K562 (cell line): ENCODE measurements at regions not wholly inside any gene's neighbourhood (a gene's known extent, or its start where the extent isn't known, plus 50 kb on each side); places are given as distances from the start of the nearest gene placed in this dataset.

Experiments
- ATAC-seq: fragments of 200-7000 bp; cut with Tn5 transposase; 3 replicates; pipeline ENCODE4 v1.9.1; 2020; ENCODE audit warnings: moderate library complexity
- BruUV-seq: library from RNA; stranded (reverse); fragments of 400-500 nt; replicated peaks from 2 replicates; lab custom pipeline; 2021; lab: Mats Ljungman, UMichigan
- CTCF ChIA-PET: fragments of 300-600 bp; formaldehyde crosslinking; extraction: SDS; loops from one replicate; lab custom pipeline; 2021; ENCODE audit warnings: low intra/inter-chr PET ratio; lab: Yijun Ruan, JAX
- POLR2A ChIA-PET: fragments of 300-600, 350-650 bp; sonication (Branson Sonifier 250); formaldehyde crosslinking; extraction: SDS; loops from one replicate; lab custom pipeline; 2021; ENCODE audit warnings: antibody characterized with exemption, inconsistent platforms; lab: Yijun Ruan, JAX
- DNase-seq, 4 experiments: peaks; one replicate each; pipeline versions ENCODE4 v3.0.0 to v3.0.0-alpha.2; 2011 to 2018; ENCODE audit warnings: low spot score in 3 of 4, mixed read lengths in 3 of 4; ENCODE audit errors: extremely low read depth in 1 of 4
- FAIRE-seq: peaks from 2 replicates; lab custom pipeline; 2011; peaks lifted over from hg19 to GRCh38; lab: Jason Lieb, UNC
- H2AFZ ChIP-seq: 2 replicates; pipeline ENCODE4 v1.6.0; 2011; ENCODE audit warnings: low read depth, low read length, control low read depth, inconsistent platforms
- H3K27ac ChIP-seq: fragments of 200-600 bp; 3 replicates; pipeline ENCODE4 v1.8.0; 2011; ENCODE audit warnings: low read depth, mild to moderate bottlenecking, control low read depth, inconsistent platforms, low read length, moderate library complexity, mixed read lengths; ENCODE audit errors: extremely low read depth
- H3K27me3 ChIP-seq, 2 experiments: fragments of 300-600 bp in 1 of 2; 2 replicates in 1 of 2; 3 replicates in 1 of 2; pipeline versions ENCODE4 v1.6.0 to v1.8.0; 2011; ENCODE audit warnings: inconsistent platforms in 2 of 2, low read length in 2 of 2, mild to moderate bottlenecking in 1 of 2, mixed read lengths in 1 of 2, moderate library complexity in 1 of 2; ENCODE audit not compliant: control insufficient read depth in 2 of 2, insufficient read depth in 2 of 2
- H3K36me3 ChIP-seq: fragments of 300-600 bp; 3 replicates; pipeline ENCODE4 v1.8.0; 2011; ENCODE audit warnings: mild to moderate bottlenecking, low read length, inconsistent platforms; ENCODE audit not compliant: control insufficient read depth, insufficient read depth
- H3K4me1 ChIP-seq, 2 experiments: fragments of 200-600 bp in 1 of 2; replicated peaks in 1 of 2; 2 replicates in 1 of 2; 3 replicates in 1 of 2; pipeline versions ENCODE4 v1.5.1 to v1.8.0; 2011; ENCODE audit warnings: inconsistent platforms in 2 of 2, low read length in 2 of 2, mild to moderate bottlenecking in 1 of 2, mixed read lengths in 1 of 2, moderate library complexity in 1 of 2; ENCODE audit not compliant: control insufficient read depth in 2 of 2, insufficient read depth in 2 of 2
- H3K4me2 ChIP-seq: 2 replicates; pipeline ENCODE4 v1.6.1; 2011; ENCODE audit warnings: low read length, control low read depth, inconsistent platforms, mixed read lengths; ENCODE audit not compliant: insufficient read depth
- H3K4me3 ChIP-seq: fragments of 200-600 bp; sonication (generic), shearing (Covaris generic); 2 replicates; pipeline ENCODE4 v1.5.1; 2016; ENCODE audit warnings: control low read depth, inconsistent platforms
- H3K79me2 ChIP-seq: fragments of 200-600 bp; 3 replicates; pipeline ENCODE4 v1.8.0; 2011; ENCODE audit warnings: low read length, inconsistent platforms; ENCODE audit not compliant: control insufficient read depth, insufficient read depth
- H3K9ac ChIP-seq, 2 experiments: 2 replicates each; pipeline versions ENCODE4 v1.6.0 to v1.6.1; 2011; ENCODE audit warnings: low read depth in 2 of 2, low read length in 2 of 2, control low read depth in 1 of 2, inconsistent platforms in 1 of 2, mild to moderate bottlenecking in 1 of 2, mixed read lengths in 1 of 2; ENCODE audit not compliant: insufficient read depth in 1 of 2
- H3K9me1 ChIP-seq: one replicate; pipeline ENCODE4 v1.6.0; 2011; ENCODE audit warnings: inconsistent platforms, mild to moderate bottlenecking, low read length, moderate library complexity; ENCODE audit not compliant: control insufficient read depth, insufficient read depth
- H3K9me3 ChIP-seq: replicated peaks from 2 replicates; pipeline ENCODE4 v1.5.1; 2011; ENCODE audit warnings: low read depth, low read length, inconsistent platforms; ENCODE audit not compliant: control insufficient read depth, insufficient read depth
- H4K20me1 ChIP-seq: replicated peaks from 2 replicates; pipeline ENCODE4 v1.6.1; 2011; ENCODE audit warnings: low read length, inconsistent platforms, mixed read lengths; ENCODE audit not compliant: control insufficient read depth, insufficient read depth
- BCOR ChIP-seq: fragments of 450-650 bp; IDR thresholded peaks from 2 replicates; pipeline ENCODE4 v1.6.1; 2016
- CREB5 ChIP-seq: fragments of 250-450 bp; sonication (Bioruptor Pico); IDR thresholded peaks from 2 replicates; pipeline ENCODE4 v1.5.0; 2020; ENCODE audit warnings: mild to moderate bottlenecking
- NFIX ChIP-seq: fragments of 250-450 bp; sonication (Bioruptor Pico); IDR thresholded peaks from 2 replicates; pipeline ENCODE4 v1.4.0; 2020; ENCODE audit warnings: low read depth, mild to moderate bottlenecking, moderate library complexity
- NUFIP1 ChIP-seq: fragments of 450-650 bp; IDR thresholded peaks from 2 replicates; pipeline ENCODE4 v1.6.1; 2018; ENCODE audit not compliant: partially characterized antibody
- POLR2AphosphoS2 ChIP-seq: IDR thresholded peaks from 2 replicates; pipeline ENCODE4 v1.6.1; 2012; ENCODE audit warnings: low read length, improper control_type of control experiment
- POLR2G ChIP-seq: fragments of 200-400 bp; formaldehyde crosslinking; IDR thresholded peaks from 2 replicates; pipeline ENCODE4 v1.6.1; 2017; ENCODE audit warnings: low read depth, mild to moderate bottlenecking, antibody characterized with exemption, low read length, moderate library complexity
- ZNF696 ChIP-seq: fragments of 250-450 bp; sonication (Bioruptor Pico); conservative IDR thresholded peaks from 2 replicates; pipeline ENCODE4 v1.4.0; 2020; ENCODE audit warnings: mild to moderate bottlenecking, moderate library complexity
- WGBS: fragments of 100-300 bp; shearing (Covaris generic); methylation state at CpG from one replicate; pipeline ENCODE4 v1.1.6; 2016; ENCODE audit warnings: low coverage, mixed read lengths; ENCODE audit not compliant: insufficient coverage; ENCODE audit errors: missing lambda C conversion rate; 5-methylcytosine and 5-hydroxymethylcytosine counted together
- in situ Hi-C: fragments of 300-500 bp; cut with MboI; formaldehyde crosslinking; loops from 4 replicates; pipeline ENCODE4 v1.15.0; 2018; ENCODE audit warnings: inconsistent platforms, mixed read lengths
- intact Hi-C: fragments of 100-400 bp; cut with micrococcal nuclease; formaldehyde crosslinking; loops from 2 replicates; pipeline ENCODE4 v1.14.2; 2022
- TF ChIP-seq, protein P1 (sequence below): fragments of 250-450 bp; sonication (Bioruptor Pico); IDR thresholded peaks from 2 replicates; pipeline ENCODE4 v1.6.1; 2021; ENCODE audit warnings: mild to moderate bottlenecking
- TF ChIP-seq, protein P2 (sequence below): fragments of 450-650 bp; formaldehyde crosslinking; IDR thresholded peaks from 2 replicates; pipeline ENCODE4 v1.4.0; 2020; ENCODE audit warnings: mild to moderate bottlenecking, moderate library complexity
- TF ChIP-seq, protein P3 (sequence below): fragments of 450-650 bp; IDR thresholded peaks from 2 replicates; pipeline ENCODE4 v1.7.0; 2016; ENCODE audit warnings: borderline replicate concordance

DNA sequence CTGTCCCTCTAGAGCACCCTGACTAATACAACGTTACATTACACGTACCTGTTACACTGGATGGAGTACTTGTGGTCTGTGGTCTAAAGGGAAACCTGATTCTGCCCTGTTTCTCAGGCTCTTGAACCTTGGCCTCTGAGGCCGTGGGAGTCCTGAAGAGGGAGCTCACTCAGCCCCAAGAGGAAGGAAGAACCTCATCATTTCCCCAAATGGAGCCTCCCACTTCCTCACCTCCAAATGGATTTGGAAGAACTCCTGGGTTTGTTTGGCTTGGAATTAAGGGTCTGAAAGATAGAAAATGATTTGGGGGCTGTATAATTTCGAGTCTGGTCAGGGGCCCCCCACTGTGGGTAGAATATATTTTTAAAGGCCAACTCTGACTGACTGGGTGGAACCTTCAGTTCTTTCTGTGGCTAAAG is 200.2 kb downstream of the SEMA6A start:
- WGBS = 12% methylated on average over 4 of the region's 4 CpGs
- Histone ChIP-seq H3K9ac (no peak overlapping the region), H2AFZ (no peak overlapping the region), H3K4me2 (no peak overlapping the region), H3K27me3 (no peaks in the 10 kb centered on the region; a peak in 1 of 5 replicates), H3K36me3 (no peaks in the 10 kb centered on the region), H3K27ac (no peak overlapping the region), H3K9me1 (no peaks in the 10 kb centered on the region), H3K9me3 (no peaks in the 10 kb centered on the region), H3K4me1 (peaks cover 0 to 16% of the 10 kb centered on the region in 2 experiments; a peak in 3 of 5 replicates), H4K20me1 (no peaks in the 10 kb centered on the region), H3K4me3 (no peak overlapping the region), H3K79me2 (no peaks in the 10 kb centered on the region)
- ATAC-seq (no peak; the same call in 2 of the 3 replicates), DNase-seq (no peak), FAIRE-seq (no peak)
- ChIA-PET CTCF (no interaction called here), POLR2A (no interaction called here)
- BruUV-seq = no TSS peak
- intact Hi-C loops = no loop called here
- in situ Hi-C loops = no loop called here
- TF ChIP-seq, protein P1, sequence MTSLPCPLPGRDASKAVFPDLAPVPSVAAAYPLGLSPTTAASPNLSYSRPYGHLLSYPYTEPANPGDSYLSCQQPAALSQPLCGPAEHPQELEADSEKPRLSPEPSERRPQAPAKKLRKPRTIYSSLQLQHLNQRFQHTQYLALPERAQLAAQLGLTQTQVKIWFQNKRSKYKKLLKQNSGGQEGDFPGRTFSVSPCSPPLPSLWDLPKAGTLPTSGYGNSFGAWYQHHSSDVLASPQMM (CRISPR knock-in tag) = no peak
- TF ChIP-seq POLR2AphosphoS2 (no peak), BCOR (no peak), NFIX (CRISPR knock-in tag) (no peak), CREB5 (CRISPR knock-in tag) (no peak), NUFIP1 (no peak), ZNF696 (CRISPR knock-in tag) (no peak), POLR2G (no peak)
- TF ChIP-seq, protein P2, sequence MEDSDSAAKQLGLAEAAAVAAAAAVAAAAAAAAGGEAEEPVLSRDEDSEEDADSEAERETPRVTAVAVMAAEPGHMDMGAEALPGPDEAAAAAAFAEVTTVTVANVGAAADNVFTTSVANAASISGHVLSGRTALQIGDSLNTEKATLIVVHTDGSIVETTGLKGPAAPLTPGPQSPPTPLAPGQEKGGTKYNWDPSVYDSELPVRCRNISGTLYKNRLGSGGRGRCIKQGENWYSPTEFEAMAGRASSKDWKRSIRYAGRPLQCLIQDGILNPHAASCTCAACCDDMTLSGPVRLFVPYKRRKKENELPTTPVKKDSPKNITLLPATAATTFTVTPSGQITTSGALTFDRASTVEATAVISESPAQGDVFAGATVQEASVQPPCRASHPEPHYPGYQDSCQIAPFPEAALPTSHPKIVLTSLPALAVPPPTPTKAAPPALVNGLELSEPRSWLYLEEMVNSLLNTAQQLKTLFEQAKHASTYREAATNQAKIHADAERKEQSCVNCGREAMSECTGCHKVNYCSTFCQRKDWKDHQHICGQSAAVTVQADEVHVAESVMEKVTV (CRISPR knock-in tag) = no peak
- TF ChIP-seq, protein P3, sequence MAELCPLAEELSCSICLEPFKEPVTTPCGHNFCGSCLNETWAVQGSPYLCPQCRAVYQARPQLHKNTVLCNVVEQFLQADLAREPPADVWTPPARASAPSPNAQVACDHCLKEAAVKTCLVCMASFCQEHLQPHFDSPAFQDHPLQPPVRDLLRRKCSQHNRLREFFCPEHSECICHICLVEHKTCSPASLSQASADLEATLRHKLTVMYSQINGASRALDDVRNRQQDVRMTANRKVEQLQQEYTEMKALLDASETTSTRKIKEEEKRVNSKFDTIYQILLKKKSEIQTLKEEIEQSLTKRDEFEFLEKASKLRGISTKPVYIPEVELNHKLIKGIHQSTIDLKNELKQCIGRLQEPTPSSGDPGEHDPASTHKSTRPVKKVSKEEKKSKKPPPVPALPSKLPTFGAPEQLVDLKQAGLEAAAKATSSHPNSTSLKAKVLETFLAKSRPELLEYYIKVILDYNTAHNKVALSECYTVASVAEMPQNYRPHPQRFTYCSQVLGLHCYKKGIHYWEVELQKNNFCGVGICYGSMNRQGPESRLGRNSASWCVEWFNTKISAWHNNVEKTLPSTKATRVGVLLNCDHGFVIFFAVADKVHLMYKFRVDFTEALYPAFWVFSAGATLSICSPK = no peak
